ENCODE measurements at regions not wholly inside any gene's neighbourhood (a gene's known extent, or its start where the extent isn't known, plus 50 kb on each side); places are given as distances from the start of the nearest gene placed in this dataset.

GRCh38 chr9:80605793-80606192, 1034.0 kb downstream of the TLE4 start:
- no peaks in the 10 kb centered on the region for H3K27me3 ChIP-seq
- no peaks in the 10 kb centered on the region for H3K9me3 ChIP-seq
- H3K27ac ChIP-seq: no peak overlapping the region
- no peaks in the 10 kb centered on the region for H4K20me1 ChIP-seq
- H3K36me3 ChIP-seq: no peaks in the 10 kb centered on the region
- no peak for TF ChIP-seq Cebpa-rat (IDR thresholded peaks at IDR 0.05)
- no peak overlapping the region for H3K9ac ChIP-seq
- H3K4me2 ChIP-seq: no peak overlapping the region
- no peaks in the 10 kb centered on the region for H3K4me1 ChIP-seq
- H3K4me3 ChIP-seq: no peak overlapping the region

GRCh38 chr9:80605129-80605528, 1033.4 kb downstream of the TLE4 start:
- H3K4me1 ChIP-seq: no peaks in the 10 kb centered on the region

GRCh38 chr9:80602291-80602690, 1030.5 kb downstream of the TLE4 start:
- Histone ChIP-seq H3K4me1 (no peaks in the 10 kb centered on the region), H3K4me3 (no peak overlapping the region), H3K27me3 (no peaks in the 10 kb centered on the region), H3K4me2 (no peak overlapping the region), H3K9me3 (no peaks in the 10 kb centered on the region), H3K36me3 (no peaks in the 10 kb centered on the region), H3K27ac (no peak overlapping the region), H4K20me1 (no peaks in the 10 kb centered on the region), H3K9ac (no peak overlapping the region)
- no peak for TF ChIP-seq Cebpa-rat (IDR thresholded peaks at IDR 0.05)

More at GRCh38 chr9:80605129-80605528, 1033.4 kb downstream of the TLE4 start:
- Histone ChIP-seq H4K20me1 (no peaks in the 10 kb centered on the region), H3K36me3 (no peaks in the 10 kb centered on the region), H3K9me3 (no peaks in the 10 kb centered on the region), H3K27me3 (no peaks in the 10 kb centered on the region), H3K4me3 (no peak overlapping the region), H3K4me2 (no peak overlapping the region), H3K27ac (no peak overlapping the region), H3K9ac (no peak overlapping the region)
- no peak for TF ChIP-seq Cebpa-rat (IDR thresholded peaks at IDR 0.05)

- H3K27ac ChIP-seq: no peak overlapping the region
- no peaks in the 10 kb centered on the region for H3K27me3 ChIP-seq
- H3K4me1 ChIP-seq: no peaks in the 10 kb centered on the region
- H3K4me3 ChIP-seq: no peak overlapping the region
- no peak overlapping the region for H3K9ac ChIP-seq
- H3K4me2 ChIP-seq: no peak overlapping the region
- H3K36me3 ChIP-seq: no peaks in the 10 kb centered on the region
- no peaks in the 10 kb centered on the region for H4K20me1 ChIP-seq
- TF ChIP-seq Cebpa-rat (IDR thresholded peaks at IDR 0.05): no peak
- peaks cover 8% of the 10 kb centered on the region; the same call in 1 of the 2 replicates for H3K9me3 ChIP-seq
Observed at GRCh38 chr9:80596579-80596978, 1024.8 kb downstream of the TLE4 start.

- no peak overlapping the region for H3K4me2 ChIP-seq
- no peak for TF ChIP-seq Cebpa-rat (IDR thresholded peaks at IDR 0.05)
- no peak overlapping the region for H3K4me3 ChIP-seq
- peaks cover 8% of the 10 kb centered on the region; the same call in 1 of the 2 replicates for H3K9me3 ChIP-seq
- no peaks in the 10 kb centered on the region for H3K36me3 ChIP-seq
- H3K4me1 ChIP-seq: no peaks in the 10 kb centered on the region
- no peak overlapping the region for H3K27ac ChIP-seq
- H4K20me1 ChIP-seq: no peaks in the 10 kb centered on the region
- H3K9ac ChIP-seq: no peak overlapping the region
- no peaks in the 10 kb centered on the region for H3K27me3 ChIP-seq
Observed at GRCh38 chr9:80595192-80595591, 1023.4 kb downstream of the TLE4 start.

- Histone ChIP-seq H3K27ac (no peak overlapping the region), H3K9me3 (peaks cover 8% of the 10 kb centered on the region; the same call in 1 of the 2 replicates), H4K20me1 (no peaks in the 10 kb centered on the region), H3K4me3 (no peak overlapping the region), H3K4me1 (no peaks in the 10 kb centered on the region), H3K4me2 (no peak overlapping the region), H3K27me3 (no peaks in the 10 kb centered on the region), H3K9ac (no peak overlapping the region), H3K36me3 (no peaks in the 10 kb centered on the region)
- TF ChIP-seq Cebpa-rat (IDR thresholded peaks at IDR 0.05): no peak
Observed at GRCh38 chr9:80592413-80592812, 1020.6 kb downstream of the TLE4 start.

- Histone ChIP-seq H3K27me3 (no peaks in the 10 kb centered on the region), H4K20me1 (no peaks in the 10 kb centered on the region), H3K4me2 (no peak overlapping the region), H3K4me1 (no peaks in the 10 kb centered on the region), H3K4me3 (no peak overlapping the region), H3K9ac (no peak overlapping the region), H3K9me3 (no peaks in the 10 kb centered on the region), H3K27ac (no peak overlapping the region), H3K36me3 (no peaks in the 10 kb centered on the region)
- no peak for TF ChIP-seq Cebpa-rat (IDR thresholded peaks at IDR 0.05)
Observed at GRCh38 chr9:80586786-80587330, 1015.1 kb downstream of the TLE4 start.

- no peaks in the 10 kb centered on the region for H4K20me1 ChIP-seq
- H3K4me3 ChIP-seq: no peak overlapping the region
- no peaks in the 10 kb centered on the region for H3K36me3 ChIP-seq
- H3K27me3 ChIP-seq: no peaks in the 10 kb centered on the region
- no peak for TF ChIP-seq Cebpa-rat (IDR thresholded peaks at IDR 0.05)
- H3K27ac ChIP-seq: no peak overlapping the region
- no peaks in the 10 kb centered on the region for H3K4me1 ChIP-seq
- no peak overlapping the region for H3K4me2 ChIP-seq
- no peak overlapping the region for H3K9ac ChIP-seq
- H3K9me3 ChIP-seq: peaks cover 24% of the 10 kb centered on the region
Observed at GRCh38 chr9:80571953-80572352, 1000.2 kb downstream of the TLE4 start.

- Histone ChIP-seq H3K4me3 (no peak overlapping the region), H3K4me2 (no peak overlapping the region), H3K27ac (no peak overlapping the region), H4K20me1 (no peaks in the 10 kb centered on the region), H3K9ac (no peak overlapping the region), H3K27me3 (no peaks in the 10 kb centered on the region), H3K36me3 (no peaks in the 10 kb centered on the region), H3K4me1 (no peaks in the 10 kb centered on the region), H3K9me3 (peaks cover 24% of the 10 kb centered on the region)
- no peak for TF ChIP-seq Cebpa-rat (IDR thresholded peaks at IDR 0.05)
Observed at GRCh38 chr9:80569236-80569635, 997.5 kb downstream of the TLE4 start.

GRCh38 chr9:80561526-80561925, 989.8 kb downstream of the TLE4 start:
- Histone ChIP-seq H3K27ac (no peak overlapping the region), H3K4me2 (no peak overlapping the region), H3K4me3 (no peak overlapping the region), H3K9ac (no peak overlapping the region), H3K4me1 (no peaks in the 10 kb centered on the region), H3K36me3 (no peaks in the 10 kb centered on the region), H4K20me1 (no peaks in the 10 kb centered on the region), H3K27me3 (no peaks in the 10 kb centered on the region), H3K9me3 (no peaks in the 10 kb centered on the region)
- no peak for TF ChIP-seq Cebpa-rat (IDR thresholded peaks at IDR 0.05)

GRCh38 chr9:80560976-80561375, 989.2 kb downstream of the TLE4 start:
- H3K36me3 ChIP-seq: no peaks in the 10 kb centered on the region
- no peaks in the 10 kb centered on the region for H3K4me1 ChIP-seq
- H3K4me2 ChIP-seq: no peak overlapping the region
- no peaks in the 10 kb centered on the region for H4K20me1 ChIP-seq
- no peak overlapping the region for H3K9ac ChIP-seq
- no peak overlapping the region for H3K4me3 ChIP-seq
- H3K27me3 ChIP-seq: no peaks in the 10 kb centered on the region
- no peak for TF ChIP-seq Cebpa-rat (IDR thresholded peaks at IDR 0.05)
- no peaks in the 10 kb centered on the region for H3K9me3 ChIP-seq
- H3K27ac ChIP-seq: no peak overlapping the region

Measured in BLaER1 (cell line).